ENCODE measurements at regions not wholly inside any gene's neighbourhood (a gene's known extent, or its start where the extent isn't known, plus 50 kb on each side); places are given as distances from the start of the nearest gene placed in this dataset.

GRCh38 chr18:22260208-22260820 is 90.9 kb downstream of the GATA6 start:
- Mint-ChIP-seq H3K36me3 (no peaks in the 10 kb centered on the region), H3K4me1 (peaks cover 37% of the 10 kb centered on the region), H3K27ac (no peak overlapping the region), H3K4me3 (no peak overlapping the region), H3K9me3 (no peaks in the 10 kb centered on the region)
- DNase-seq (ENCODE audit: low spot score in 2 of 2), result no peak
- ATAC-seq, result peak; percentile 56

GRCh38 chr18:22257022-22257543 is 87.7 kb downstream of the GATA6 start:
- ATAC-seq (peak; percentile 26), DNase-seq (ENCODE audit: low spot score in 2 of 2) (no peak)
- H3K36me3 Mint-ChIP-seq, result no peaks in the 10 kb centered on the region
- H3K4me1 Mint-ChIP-seq, result peaks cover 28% of the 10 kb centered on the region
- no peaks in the 10 kb centered on the region for H3K9me3 Mint-ChIP-seq
- H3K27ac Mint-ChIP-seq, result no peak overlapping the region
- no peak overlapping the region for H3K4me3 Mint-ChIP-seq

GRCh38 chr18:22254088-22254487 is 84.7 kb downstream of the GATA6 start:
- no peak overlapping the region for H3K4me3 Mint-ChIP-seq
- H3K9me3 Mint-ChIP-seq, result no peaks in the 10 kb centered on the region
- ATAC-seq, result no peak

GRCh38 chr18:22253676-22254075 is 84.3 kb downstream of the GATA6 start:
- Mint-ChIP-seq H3K9me3 (no peaks in the 10 kb centered on the region), H3K4me1 (peaks cover 19% of the 10 kb centered on the region), H3K36me3 (no peaks in the 10 kb centered on the region), H3K4me3 (no peak overlapping the region), H3K27ac (no peak overlapping the region)
- no peak for ATAC-seq
- no peak for DNase-seq (ENCODE audit: low spot score in 2 of 2)

More at GRCh38 chr18:22254088-22254487, 84.7 kb downstream of the GATA6 start:
- H3K4me1 Mint-ChIP-seq, result peaks cover 19% of the 10 kb centered on the region
- H3K36me3 Mint-ChIP-seq, result no peaks in the 10 kb centered on the region
- H3K27ac Mint-ChIP-seq, result no peak overlapping the region
- no peak for DNase-seq (ENCODE audit: low spot score in 2 of 2)

GRCh38 chr18:22253156-22253555 is 83.8 kb downstream of the GATA6 start:
- DNase-seq (ENCODE audit: low spot score in 2 of 2) (no peak), ATAC-seq (no peak)
- no peak overlapping the region for H3K27ac Mint-ChIP-seq
- H3K9me3 Mint-ChIP-seq, result no peaks in the 10 kb centered on the region
- H3K36me3 Mint-ChIP-seq, result no peaks in the 10 kb centered on the region
- peaks cover 19% of the 10 kb centered on the region for H3K4me1 Mint-ChIP-seq
- no peak overlapping the region for H3K4me3 Mint-ChIP-seq
